HG02938 (cell line): ENCODE measurements at regions not wholly inside any gene's neighbourhood (a gene's known extent, or its start where the extent isn't known, plus 50 kb on each side); places are given as distances from the start of the nearest gene placed in this dataset.
"Not testable (repeated sequence)": the region's sequence is repeated elsewhere in the genome, so short reads cannot be mapped to it uniquely, and the experiment has no call there.

ENCODE experiments used
- ATAC-seq: cut with Tn5 transposase; IDR thresholded peaks from one replicate; pipeline ENCODE4 v1.9.1; 2021; ENCODE audit warnings: mild to moderate bottlenecking, moderate library complexity; ENCODE audit not compliant: unreplicated experiment

DNA sequence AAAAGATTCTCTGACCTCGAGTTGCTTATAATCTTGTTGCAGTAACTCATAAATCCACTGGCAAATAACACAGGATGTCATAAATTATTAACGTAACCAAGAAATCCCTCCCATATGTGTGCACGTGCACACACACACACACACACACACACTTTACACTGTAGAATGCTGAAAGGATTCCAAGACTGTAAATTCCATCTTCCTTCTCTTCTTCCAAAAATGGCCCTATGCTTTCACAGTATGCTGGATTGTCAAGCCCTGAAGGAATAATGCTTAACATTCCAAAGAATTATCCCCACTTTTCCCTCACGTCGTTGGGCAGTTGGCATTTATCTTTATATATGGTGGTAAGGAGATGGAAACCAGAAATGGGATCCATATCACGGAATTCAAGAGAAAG, 117.5 kb upstream of the CRIM1 start:
- ATAC-seq = no peak

DNA sequence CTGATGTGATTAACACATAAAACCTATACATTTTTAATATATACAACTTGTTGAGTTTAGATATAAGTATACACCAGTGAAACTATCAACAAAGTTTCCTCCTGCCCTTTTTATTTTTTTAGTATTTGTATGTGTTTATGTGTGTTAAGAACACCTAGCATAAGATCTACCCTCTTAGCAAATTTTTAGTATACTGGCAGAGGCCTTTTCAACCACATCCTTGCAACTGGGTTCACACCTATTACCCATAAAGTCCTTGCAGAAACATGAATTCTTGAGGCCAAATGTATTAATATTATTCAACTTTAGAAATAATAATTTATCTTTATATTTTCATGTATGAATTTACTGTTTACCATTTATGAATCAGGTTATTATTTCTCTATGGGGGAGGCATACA, 119.7 kb upstream of the CRIM1 start:
- no peak for ATAC-seq

DNA sequence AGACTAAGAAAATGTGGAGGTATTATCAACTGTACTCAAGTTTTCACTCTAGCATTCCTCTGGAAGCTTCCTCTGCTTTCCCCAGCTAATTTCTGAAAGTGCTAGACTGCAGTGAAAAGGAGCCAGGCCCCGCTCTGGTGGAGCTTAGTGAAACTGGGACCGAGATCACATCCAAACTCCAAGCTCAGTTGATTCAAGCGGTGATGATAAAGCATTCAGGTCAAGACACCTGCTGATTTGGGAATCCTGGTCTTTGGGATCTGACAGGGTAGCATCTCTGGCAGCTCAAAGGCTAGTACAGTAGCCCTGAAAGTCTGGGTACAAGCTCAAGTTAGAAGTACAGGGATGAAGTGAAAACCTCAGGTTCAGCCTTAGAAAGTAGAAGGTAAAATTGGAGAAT, 120.2 kb upstream of the CRIM1 start:
- ATAC-seq = no peak

DNA sequence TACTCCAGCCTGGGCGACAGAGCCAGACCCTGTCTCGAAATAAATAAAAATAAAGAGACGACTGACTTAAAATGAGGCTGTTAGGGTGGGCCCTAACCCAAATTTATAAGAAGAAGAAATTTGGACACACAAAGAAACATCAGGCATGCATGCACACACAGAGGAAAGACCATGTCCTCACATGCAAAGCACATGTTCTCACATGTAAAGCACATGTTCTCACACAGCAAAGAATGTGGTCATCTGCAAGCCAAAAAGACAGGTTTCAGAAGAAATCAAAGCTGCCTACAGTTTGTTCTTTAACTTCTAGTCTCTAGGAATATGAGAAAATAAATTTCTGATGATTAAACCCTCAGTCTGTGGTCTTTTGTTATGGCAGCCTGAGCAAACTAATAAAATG, 132.3 kb upstream of the CRIM1 start:
- ATAC-seq = no peak

DNA sequence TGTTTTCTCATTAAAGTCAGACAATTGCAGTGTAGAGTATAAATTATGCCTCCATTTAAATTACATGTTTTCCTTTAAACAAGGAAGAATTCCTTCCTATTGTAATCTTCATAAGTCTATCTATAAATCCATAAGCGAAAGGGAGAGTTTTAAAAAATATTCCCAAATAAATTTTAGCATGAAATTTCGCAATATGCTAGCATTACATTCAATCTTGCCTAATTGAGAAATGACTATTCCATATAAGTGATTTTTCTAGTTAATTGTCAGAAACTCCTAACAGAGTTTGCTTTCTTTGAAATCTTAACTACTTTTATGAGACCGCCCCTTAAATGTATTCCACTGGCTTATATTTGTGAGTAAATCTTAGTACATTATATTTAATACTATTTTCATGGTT, 133.1 kb upstream of the CRIM1 start:
- no peak for ATAC-seq

DNA sequence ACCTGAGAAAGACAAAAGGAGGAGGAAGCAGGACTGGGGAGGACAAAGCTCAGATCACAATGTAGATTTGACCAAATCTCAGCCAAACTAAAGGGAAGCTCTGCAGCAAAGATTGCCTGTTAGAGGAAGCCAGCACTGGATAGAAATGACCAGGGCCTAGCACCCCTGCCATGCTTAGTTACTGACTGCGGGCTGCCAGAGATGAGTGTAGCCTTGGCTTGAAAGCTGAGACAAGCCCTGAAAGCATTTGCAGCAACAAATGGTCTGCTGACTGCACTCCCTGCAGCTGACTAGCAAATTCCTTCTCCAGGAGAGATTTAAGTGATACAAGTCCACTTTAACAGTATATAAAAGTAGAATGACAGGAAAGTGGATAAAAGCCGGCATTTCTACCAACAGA, 140.9 kb upstream of the CRIM1 start:
- ATAC-seq = no peak

DNA sequence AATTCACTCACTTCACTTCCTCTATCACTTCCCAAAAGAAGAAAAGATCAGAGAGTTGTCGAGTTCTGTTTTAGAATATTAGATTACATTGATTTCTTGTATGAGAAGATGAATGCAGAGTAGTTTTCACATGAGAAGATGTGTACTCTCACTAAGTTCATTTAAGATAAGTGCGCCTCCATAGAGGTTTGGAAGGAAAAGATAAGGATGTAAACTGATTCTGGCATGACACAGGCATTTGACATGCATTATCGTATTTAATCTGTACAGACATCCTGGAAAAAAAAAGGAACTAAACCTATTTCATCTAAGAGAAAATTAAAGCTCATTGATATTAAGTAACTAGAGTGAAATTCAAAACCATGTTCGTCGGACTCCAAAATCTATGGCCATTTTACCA, 152.2 kb upstream of the CRIM1 start:
- ATAC-seq = no peak

DNA sequence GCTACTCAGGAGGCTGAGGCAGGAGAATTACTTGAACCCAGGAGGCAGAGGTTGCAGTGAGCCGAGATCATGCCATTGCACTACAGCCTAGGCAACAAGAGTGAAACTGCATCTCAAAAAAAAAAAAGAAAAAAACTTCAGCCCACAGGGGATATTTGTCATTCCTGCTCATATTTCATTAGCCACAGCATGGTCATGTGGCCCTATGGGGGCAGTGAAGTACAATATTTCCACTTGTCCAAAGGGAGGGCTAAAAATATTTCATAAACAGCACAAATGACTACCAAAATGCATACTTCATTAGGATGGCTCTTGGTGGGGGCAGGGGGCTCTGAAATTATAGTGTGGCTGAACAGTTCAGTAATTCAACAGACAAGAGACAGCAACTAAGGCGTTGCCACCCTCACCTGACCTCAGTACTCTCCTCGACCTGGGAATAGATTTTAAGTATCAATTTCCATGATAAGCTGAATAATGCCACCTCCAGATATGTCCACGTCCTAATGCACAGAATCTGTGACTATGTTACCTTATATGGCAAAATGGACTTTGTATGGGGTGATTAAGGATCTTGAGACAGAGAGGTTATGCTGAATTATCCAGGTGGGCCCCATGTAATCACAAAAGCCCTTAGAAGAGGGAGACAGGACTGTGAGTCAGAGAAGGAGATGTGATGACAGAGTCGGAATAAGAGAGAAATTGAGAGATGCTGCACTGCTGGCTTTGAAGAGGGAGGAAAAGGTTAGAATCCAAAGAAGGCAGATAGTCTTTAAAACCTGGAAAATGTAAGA, 158.2 kb upstream of the CRIM1 start:
- ATAC-seq = no peak

DNA sequence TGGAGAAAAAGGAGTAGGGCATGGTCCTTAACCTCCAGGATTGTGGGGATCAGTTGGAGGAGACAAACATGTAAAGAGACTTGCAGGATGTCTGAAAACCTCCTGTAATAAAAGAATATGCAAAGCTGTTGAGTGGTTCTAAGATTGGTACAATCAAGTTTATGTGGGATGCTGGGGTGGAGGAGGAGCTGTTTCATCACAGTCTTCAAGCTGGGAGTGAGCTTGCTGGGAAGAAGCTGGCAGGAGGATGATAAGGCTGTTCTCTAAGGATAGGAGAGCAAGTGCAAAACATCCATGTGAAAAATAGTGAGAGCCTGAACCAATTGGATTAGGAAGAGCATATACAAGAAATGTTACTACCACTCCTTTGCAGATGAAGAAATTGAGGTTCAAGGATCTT, 161.9 kb upstream of the CRIM1 start:
- ATAC-seq = no peak

DNA sequence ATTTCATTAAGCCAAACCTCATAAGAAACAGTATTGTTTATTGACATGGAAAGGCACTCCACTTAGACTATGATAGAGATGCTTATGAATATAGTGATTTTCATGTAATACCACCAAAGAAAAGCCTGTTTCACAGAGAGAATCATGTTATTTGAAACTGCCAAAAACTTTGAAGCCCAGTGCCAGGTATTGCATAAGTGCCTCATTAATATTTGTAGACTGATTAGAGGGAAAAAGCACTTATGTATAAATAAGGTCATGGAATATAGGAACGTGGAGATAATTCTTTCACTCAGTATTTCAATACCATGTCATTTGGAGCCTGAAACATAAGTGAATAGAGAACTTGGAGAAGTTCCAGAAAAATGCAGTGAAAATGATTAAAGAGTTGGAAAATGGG, 162.6 kb upstream of the CRIM1 start:
- no peak for ATAC-seq

DNA sequence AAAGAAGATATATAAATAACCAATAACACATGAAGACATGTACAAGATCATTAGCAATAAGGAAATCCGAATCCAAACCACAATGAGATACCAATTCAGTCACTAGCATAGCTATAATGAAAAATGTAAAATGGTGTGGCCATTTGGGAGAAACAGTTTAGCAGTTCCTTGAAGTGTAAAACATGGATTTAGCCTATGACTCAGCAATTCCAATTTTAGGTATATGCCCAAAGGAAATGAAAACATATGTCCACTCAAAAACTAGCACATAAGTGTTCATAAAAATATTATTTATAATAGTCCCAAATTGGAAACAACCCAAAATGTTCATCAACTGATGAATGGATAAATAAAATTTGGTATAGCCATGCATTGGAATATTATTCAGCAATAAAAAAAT, 165.5 kb upstream of the CRIM1 start:
- ATAC-seq = no peak

DNA sequence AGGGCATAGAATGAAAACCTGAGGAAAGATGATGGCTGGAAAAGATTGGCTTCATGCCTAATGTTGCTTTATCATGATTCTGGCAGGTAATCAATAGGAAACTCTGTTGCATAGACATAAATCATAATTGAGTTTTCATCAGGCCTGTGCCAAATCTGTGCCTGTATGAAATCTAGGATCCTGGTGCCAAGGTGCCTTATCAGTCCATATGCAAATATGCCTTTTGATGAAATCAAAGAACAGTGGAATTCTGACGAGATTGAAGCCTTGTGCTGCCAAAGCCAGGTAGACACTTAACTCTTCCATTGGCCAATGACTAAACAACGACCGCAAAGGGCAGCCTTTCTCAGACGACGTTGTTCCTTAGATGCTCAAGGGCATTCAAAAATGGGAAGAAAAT, 170.0 kb upstream of the CRIM1 start:
- ATAC-seq = no peak

DNA sequence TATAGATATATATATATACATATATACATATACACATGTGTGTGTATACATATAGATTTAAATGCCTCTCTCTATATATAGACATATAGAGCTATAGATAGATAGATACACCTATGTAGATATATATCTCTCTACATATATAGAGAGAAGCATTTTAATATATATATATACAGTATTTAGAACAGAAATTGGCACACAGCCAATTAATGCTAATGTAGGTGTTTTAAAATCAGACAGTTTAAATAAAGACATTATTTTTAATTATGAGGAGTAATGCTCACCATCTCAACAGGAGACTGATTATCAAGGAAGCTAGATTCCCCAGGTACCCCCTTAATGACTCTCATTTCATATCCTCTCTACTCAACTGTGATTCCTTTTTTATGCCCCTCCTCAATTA, 170.7 kb upstream of the CRIM1 start:
- no peak for ATAC-seq

DNA sequence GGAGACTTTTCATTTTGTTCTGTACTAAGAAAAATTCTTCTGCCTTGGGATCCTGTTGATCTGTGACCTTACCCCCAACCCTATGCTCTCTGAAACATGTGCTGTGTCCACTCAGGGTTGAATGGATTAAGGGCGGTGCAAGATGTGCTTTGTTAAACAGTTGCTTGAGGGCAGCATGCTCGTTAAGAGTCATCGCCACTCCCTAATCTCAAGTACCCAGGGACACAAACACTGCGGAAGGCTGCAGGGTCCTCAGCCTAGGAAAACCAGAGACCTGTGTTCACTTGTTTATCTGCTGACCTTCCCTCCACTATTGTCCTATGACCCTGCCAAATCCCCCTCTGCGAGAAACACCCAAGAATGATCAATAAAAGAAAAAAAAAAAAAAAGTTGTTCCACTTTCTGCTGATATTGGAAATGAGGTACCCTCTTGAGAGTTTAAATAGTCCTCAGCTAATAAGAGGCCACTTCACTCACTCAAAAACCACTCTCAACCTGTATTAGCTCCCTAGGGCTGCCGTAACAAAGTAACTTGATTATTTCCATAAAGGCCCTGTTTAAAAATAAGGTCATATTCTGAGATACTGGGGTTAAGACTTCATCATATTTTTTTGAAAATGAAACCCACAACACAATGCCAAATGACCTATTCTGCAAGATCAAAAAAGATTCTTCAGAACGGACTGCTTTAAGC, 174.6 kb upstream of the CRIM1 start:
- ATAC-seq = not testable (repeated sequence)

DNA sequence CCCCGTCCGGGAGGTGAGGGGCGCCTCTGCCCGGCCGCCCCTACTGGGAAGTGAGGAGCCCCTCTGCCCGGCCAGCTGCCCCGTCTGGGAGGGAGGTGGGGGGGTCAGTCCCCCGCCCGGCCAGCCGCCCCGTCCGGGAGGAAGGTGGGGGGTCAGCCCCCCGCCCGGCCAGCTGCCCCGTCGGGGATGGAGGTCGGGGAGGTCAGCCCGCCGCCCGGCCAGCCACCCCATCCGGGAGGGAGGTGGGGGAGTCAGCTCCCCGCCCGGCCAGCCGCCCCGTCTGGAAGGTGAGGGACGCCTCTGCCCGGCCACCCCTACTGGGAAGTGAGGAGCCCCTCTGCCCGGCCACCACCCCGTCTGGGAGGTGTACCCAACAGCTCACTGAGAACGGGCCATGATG, 175.3 kb upstream of the CRIM1 start:
- not testable (repeated sequence) for ATAC-seq

DNA sequence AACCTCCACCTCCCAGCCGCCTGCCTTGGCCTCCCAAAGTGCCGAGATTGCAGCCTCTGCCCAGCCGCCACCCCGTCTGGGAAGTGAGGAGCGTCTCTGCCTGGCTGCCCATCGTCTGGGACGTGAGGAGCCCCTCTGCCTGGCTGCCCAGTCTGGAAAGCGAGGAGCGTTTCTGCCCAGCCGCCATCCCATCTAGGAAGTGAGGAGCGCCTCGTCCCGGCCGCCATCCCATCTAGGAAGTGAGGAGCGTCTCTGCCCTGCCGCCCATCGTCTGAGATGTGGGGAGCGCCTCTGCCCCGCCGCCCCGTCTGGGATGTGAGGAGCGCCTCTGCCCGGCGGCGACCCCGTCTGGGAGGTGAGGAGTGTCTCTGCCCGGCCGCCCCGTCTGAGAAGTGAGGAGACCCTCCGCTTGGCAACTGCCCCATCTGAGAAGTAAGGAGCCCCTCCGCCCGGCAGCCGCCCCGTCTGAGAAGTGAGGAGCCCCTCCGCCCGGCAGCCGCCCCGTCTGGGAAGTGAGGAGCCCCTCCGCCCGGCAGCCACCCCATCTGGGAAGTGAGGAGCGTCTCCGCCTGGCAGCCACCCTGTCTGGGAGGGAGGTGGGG, 175.8 kb upstream of the CRIM1 start:
- ATAC-seq = not testable (repeated sequence)

DNA sequence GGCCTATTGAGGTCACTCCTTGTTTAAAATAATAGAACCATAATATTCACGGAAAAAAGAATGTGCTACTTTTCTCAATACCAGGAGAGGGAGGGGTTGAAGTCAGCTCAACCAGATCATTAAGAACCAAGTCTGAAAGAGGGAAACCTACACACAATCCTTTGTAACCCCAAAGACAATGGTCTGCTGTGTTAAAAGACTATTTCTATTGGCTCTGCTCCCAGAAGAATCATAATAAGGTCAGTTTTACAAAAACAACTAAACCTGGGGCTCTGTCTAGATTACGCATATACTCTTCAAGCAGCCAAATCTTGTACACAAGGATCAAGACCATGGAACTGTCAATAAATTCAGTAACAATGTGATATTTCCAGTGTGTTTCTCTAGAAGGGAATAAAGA, 177.2 kb upstream of the CRIM1 start:
- ATAC-seq = no peak

DNA sequence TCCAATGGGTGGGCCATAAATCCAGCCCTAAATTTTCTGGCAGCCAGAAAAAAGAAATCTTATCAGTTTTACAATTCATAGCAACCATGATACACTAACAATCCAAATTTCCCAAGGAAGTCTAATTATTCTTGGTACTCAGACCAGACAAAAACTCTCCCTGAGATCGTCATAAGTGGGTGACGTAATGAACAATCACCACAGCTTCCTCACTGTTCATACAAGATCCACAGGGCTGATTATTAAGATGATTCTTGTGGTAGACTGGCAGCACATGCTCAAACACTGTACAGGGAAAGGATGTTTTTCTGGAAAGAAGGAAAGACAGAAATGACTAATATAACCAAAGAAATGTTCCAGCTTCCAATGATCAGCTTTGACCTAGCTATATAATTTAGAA, 178.3 kb upstream of the CRIM1 start:
- ATAC-seq = no peak

DNA sequence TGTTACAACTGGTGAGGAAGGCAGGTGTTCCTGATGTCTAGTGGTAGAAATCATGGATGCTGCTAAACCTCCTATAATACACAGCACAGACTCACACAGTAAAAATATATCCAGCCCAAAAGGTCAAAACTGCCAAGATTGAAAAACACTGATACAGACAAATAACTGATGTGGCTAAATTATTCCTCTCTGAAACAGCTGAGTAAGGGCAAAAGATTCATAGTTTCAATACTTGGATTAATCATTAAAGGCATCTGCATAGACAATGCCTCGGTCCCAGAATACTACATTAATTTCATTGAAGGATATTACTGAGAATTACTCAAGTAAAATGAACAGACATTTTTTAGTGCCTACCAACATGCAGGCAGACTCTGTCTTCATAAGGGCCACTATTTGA, 180.7 kb upstream of the CRIM1 start:
- ATAC-seq = no peak

DNA sequence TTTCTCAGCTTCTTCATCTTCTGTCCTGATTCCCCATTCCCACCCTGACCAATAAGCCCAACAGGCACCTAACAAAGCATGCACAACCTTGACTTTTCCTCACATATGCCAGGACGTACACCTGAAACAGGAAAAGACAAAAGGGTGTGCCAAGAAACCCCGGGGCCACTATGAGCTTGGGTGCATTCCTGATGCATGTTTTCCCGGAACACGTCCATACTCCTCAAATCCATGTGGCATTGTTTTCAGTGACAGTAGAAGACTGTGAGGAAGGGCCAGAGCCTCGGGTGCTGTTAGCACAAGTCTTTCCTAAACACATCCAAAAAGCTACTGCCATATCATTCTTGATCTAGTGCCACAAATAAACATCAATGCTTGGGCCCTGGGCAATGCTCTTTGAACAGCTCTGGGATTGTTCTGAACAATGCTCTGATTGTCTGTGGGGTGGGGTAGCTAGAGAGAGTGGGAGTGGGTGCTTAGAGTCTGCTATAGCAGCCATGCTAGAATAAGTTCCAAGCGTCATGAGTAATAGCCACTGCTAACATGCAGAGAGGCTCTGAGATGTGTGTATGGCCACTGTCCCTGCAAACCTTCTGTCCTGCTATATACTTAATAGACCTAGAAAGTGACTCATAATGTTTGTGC, 181.7 kb upstream of the CRIM1 start:
- ATAC-seq = no peak

DNA sequence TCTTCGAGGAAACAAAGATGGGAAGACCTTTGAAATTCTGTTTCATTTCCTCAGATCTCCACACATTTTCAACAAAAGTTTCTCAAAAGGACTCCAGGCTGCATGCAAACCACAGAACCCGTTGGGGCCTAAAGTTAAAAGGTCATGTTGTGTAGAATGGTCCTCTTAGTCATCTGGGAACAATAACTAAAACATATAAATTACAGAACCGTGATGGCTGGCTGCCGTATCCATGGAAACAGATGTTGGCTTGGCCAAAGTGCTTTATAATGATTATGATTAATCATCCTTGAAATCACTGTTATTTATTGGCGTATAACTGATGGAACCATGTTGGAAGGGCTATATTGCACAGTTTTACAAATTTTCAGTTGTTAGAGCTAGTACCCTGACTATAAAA, 182.8 kb upstream of the CRIM1 start:
- no peak for ATAC-seq

DNA sequence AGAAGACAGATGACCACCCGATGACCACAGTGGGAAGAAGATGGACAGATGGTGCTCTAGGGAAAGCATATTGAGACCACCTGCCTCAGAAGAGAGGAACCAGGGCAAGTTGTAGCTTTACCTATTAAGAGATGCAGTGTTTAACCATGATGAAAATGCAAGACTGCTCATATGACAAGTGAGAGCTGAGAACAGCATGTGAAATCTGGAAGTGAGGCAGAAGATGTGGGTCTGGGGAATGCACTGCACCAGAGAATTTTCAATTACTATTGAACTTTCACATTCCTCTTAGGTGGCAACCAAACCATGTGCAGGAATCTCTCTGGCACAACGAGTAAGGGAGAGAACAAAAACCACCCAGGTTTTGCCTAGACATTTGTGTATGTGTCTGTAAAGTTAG, 184.8 kb upstream of the CRIM1 start:
- ATAC-seq = no peak
